GM21786 (cell line): ENCODE measurements at regions not wholly inside any gene's neighbourhood (a gene's known extent, or its start where the extent isn't known, plus 50 kb on each side); places are given as distances from the start of the nearest gene placed in this dataset.

Experiments
- ATAC-seq: cut with Tn5 transposase; IDR thresholded peaks from one replicate; pipeline ENCODE4 v1.9.1; 2021; ENCODE audit not compliant: unreplicated experiment

- ATAC-seq = no peak
Measured at GRCh38 chr2:14292964-14293363, 339.6 kb upstream of the LRATD1 start.

- no peak for ATAC-seq
Measured at GRCh38 chr2:14297340-14297739, 335.2 kb upstream of the LRATD1 start.

- no peak for ATAC-seq
Measured at GRCh38 chr2:14297906-14298305, 334.6 kb upstream of the LRATD1 start.

DNA sequence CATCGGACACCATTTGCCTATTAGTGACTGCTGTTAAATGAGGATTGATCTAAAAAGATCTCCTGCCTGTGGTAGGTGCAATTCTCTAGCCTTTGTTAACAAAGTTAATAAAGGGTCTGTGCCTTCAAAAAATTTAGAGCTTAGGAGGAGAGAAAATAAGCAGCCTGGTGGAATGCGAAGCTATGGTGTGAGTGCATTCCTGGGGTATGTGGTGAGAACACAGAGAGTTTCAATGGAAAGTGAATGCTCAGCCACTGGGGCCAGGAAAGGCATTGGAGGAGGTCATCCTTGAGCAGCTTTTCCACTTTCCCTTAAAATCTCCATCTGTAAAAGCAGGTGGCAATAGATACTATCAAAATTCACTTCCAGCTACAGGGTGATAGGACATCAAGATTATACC is 331.2 kb upstream of the LRATD1 start:
- ATAC-seq = no peak

GRCh38 chr2:14303366-14304115 is 329.0 kb upstream of the LRATD1 start:
- peak; percentile 90 for ATAC-seq

DNA sequence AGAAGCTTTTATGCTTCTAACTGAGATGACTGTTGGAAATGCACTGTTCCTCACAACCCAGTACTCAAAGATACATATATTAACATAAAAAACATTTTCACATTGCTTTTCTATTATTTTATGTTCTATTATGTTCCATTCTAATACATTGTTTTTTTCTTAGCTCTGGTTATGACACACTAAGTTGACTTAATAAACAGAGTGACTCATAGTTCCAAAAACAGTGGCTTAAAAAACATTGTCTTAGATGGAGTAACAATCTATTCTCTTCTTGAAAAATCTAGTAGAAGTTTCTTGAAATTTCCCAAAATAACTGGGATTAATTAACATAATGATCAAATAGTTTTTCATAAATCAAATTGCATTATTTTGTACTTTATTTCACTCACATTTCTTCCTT is 328.2 kb upstream of the LRATD1 start:
- no peak for ATAC-seq

DNA sequence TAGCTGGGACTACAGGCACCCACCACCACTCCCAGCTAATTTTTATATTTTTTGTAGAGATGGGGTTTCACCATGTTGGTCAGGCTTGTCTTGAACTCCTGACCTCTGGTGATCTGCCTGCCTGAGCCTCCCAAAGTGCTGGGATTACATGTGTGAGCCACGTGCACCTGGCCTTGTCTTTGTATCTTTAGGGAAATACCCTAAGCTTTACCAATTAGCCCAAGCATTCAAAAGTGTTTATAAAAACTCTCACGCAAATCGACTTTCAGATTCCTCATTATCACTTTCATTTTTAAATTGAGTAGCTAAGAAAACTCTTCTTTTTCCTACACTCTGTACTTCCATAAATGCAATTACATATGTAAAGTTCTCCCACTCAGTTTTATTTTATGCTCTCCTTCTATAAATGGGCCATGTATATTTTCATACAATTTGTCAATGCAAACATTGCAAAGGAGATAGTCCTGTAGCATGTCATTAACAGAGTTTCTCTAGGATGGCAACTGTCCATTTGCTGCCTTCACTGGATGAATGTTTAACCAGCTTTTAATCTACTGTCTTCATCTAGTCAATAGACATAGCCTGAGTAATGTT is 326.2 kb upstream of the LRATD1 start:
- ATAC-seq = peak; percentile 56

DNA sequence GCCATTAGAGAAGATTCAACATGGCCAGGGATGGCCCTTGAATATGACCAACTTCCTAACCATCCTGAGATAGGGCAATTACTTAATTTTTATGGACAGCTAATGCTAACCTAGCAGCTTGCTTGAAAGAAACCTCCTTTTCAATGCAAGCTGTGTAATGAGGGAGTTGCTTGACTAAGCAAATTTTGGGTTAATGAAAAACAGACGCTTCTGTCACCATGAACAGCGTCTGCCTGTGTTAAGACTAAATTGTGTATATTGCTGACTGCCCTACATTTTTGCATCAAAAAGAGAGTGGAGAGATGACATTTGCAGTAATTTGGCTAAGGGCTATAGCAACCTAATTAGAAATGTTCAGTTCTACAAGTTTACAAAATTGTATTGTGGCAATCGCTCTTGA is 319.2 kb upstream of the LRATD1 start:
- no peak for ATAC-seq

GRCh38 chr2:14316594-14316993 is 315.9 kb upstream of the LRATD1 start:
- ATAC-seq = no peak

DNA sequence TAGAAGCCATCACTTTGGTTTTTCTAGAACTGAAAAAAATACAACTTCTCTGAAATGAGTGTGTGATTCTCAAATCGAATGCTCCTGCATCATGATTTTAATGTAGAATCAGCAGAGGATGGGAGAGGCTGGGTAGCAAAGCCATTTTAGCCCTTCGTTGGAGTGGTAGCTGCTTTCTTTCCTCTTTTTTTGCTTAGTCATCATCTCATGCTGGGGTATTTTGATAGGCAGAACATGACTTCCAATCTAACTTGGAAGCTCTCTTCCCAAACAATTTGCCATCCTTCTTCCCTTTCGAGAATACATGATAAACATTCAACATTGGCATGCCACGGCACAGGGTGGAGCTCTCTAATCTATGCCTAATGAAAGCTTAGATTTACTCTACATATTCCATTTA is 311.2 kb upstream of the LRATD1 start:
- ATAC-seq = no peak

DNA sequence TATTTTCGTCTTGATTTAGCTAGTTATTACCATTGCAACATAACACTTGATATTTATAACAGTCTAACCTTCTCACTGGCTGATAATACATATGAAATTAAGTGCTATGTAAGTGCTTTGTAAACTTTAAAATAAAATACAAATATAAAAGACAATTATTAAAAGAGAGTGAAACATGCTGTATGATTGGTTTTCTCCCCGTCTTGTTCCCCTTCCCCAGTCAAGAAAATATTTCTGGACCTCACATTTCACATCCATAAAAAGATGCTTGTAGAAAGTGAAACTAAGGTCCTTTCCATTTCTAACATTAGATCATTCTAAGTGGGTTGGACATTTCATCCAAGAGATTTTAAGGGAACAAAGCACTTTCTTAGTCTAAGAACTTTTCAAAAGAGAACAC is 310.2 kb upstream of the LRATD1 start:
- no peak for ATAC-seq

DNA sequence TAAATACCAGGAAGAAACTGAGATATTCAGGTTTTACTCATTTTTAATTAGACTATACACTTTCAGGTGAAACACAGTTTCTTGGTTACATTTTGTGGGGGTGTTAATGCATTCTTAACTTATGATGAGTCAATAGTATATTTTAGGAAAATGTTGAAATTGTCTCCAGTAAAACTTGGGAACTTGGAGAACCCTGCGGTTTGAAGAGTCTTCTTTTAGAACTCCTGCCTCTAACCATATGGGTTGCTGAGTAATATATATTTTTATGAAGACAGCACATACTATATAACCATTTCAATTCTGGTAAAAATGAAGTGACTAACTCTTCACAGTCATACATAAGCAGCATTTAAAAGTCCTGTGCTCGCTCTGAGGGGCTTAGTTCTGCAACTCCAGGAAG is 308.2 kb upstream of the LRATD1 start:
- no peak for ATAC-seq

DNA sequence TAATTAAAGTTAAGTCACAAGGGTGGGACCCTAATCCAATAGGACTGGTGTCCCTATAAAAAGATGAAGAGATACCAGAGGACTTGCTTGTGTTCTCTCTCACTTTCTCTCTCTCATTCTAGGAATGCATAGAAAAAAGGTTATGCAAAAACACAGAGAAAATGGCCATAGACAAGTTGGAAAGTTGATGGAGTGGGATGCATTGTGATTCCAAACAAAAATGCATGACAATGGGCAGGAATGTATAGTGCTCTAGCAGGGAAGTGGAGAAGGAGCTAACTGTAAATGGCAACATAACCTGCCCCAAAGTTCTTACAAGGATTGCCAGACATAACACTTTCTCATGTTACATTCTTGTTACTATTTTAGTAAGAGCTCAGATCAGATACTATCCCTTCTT is 301.6 kb upstream of the LRATD1 start:
- ATAC-seq = no peak

GRCh38 chr2:14336759-14337382 is 295.6 kb upstream of the LRATD1 start:
- ATAC-seq = no peak

GRCh38 chr2:14340703-14341102 is 291.8 kb upstream of the LRATD1 start:
- no peak for ATAC-seq

DNA sequence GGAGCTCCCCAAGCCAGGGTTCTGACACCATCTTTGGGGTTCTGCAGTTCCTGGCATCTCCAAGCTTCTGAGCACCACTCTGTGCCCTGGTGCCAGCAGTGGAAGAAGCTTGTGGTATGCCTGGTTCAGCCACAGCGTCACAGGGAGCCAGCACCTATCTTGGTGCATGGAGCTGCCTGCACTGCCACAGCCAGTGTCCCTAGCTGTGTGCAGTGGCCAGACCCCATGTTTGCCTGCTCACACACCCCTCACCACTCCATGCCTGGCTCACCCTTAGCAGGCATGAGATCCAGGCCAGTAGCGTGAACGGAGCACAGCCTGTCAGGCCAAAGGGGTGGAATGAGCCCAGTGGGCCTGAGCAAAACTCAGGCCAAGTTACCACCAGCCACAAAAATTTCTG is 290.2 kb upstream of the LRATD1 start:
- ATAC-seq = no peak

DNA sequence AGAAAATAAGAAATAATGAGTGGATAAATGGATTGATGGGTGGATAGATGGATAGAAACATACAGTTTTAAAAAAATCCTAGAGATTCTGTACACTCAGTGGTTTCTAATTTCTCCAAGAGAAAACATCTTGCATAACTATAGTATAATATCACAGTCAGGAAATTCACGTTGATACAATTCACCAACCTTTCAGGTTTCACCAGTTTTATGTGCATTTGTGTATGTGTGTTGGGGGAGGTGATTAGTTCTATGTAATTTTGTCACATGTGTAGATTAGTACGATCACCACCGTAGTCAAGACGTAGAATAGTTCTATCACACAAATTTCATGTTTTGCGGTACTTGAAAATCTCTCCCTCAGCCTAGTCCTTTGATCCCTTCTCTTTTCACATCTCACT is 288.2 kb upstream of the LRATD1 start:
- ATAC-seq = no peak

- ATAC-seq = no peak
Measured at GRCh38 chr2:14348247-14348646, 284.3 kb upstream of the LRATD1 start.

DNA sequence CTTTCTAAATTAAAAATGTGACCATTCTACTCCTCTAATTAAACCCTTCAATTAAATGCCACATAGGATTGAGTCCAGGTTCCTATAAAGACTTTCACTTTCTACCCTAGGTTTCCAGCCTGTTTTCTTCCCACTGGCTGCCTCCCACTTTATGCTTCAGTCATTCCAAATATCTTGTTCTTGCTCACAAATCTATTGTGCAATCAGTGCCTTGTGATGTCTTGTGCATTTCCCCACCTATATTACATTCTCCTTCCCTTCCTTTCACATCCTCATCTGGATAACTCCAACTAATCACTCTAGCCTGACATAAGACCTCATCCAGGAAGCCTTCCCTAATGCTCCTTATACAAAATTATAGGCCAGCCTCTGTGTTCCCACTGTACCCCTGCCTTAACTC is 281.7 kb upstream of the LRATD1 start:
- ATAC-seq = no peak

DNA sequence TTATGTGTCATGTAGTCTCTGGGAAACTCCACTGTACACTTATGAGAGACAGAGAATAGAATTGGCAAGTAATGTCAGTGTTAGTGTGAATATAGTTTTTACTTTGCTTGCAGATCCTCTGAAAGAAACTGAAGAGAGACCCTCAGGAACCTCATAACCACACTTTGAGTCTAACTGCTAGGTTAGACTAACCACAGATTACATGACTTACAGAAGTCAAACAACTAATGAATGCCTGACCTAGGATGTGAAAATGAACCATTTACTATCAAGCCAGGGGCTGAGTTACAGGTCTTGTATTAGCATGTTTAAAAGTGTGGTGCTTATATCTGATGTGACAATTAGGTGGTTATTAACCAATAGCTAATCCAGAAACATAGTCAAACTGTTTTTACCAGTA is 280.4 kb upstream of the LRATD1 start:
- ATAC-seq = no peak

DNA sequence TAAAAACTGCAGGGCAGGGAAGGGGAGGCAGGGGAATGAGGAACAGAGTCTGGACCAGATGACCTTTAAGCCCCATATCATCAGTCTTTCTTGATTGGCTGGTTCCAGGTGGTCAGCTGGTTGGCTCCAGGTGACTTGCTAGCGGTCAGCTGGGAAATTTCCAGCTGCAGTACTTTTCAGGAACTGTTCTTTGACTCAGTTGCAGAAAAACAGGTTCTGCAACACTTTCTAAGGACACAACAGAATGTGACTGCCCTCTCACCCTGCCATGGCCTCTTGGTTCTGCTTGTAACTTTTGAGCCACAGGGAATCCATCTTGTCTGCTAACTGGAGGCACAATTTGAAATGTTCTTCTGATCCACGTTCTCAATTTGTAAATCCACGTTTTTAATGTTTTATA is 278.3 kb upstream of the LRATD1 start:
- no peak for ATAC-seq

- ATAC-seq = no peak
Measured at GRCh38 chr2:14355102-14355501, 277.4 kb upstream of the LRATD1 start.

- ATAC-seq = no peak
Measured at GRCh38 chr2:14358339-14358738, 274.2 kb upstream of the LRATD1 start.
